ENCODE measurements at regions not wholly inside any gene's neighbourhood (a gene's known extent, or its start where the extent isn't known, plus 50 kb on each side); places are given as distances from the start of the nearest gene placed in this dataset.

DNA sequence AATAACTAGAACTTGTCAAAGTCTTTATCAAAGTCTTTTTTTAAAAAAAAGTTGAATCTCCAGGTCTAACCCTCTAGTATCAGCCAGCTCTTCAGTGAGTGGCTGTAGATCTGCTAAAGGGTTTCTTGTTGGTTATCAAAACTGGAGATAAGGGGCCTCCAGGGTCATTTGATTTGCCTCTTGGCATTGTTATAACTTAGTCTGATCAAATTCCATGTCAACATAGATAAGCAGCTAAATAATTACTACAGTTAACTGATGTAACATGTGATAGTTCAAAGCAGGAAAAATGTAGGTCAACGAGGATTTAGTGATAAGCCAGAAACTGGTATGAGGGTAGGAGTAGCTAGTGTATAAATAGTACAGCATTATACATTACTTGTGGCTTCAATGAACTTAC is 465.1 kb downstream of the PDHA2 start:
- H3K27me3 Mint-ChIP-seq, result no peaks in the 10 kb centered on the region
- no peaks in the 10 kb centered on the region for H3K36me3 ChIP-seq (replicated peaks in 1 of 2; ENCODE audit: control extremely low read depth in 1 of 2, control insufficient read depth in 1 of 2, extremely low read depth in 1 of 2, insufficient read depth in 2 of 2, low read length in 1 of 2)
- H3K4me1 Mint-ChIP-seq, result no peaks in the 10 kb centered on the region
- H3K4me1 ChIP-seq (ENCODE audit: control insufficient read depth in 2 of 2, insufficient read depth in 2 of 2, low read length in 2 of 2), result no peaks in the 10 kb centered on the region
- H3K27me3 ChIP-seq (replicated peaks in 1 of 4; ENCODE audit: control extremely low read depth in 1 of 4, control insufficient read depth in 3 of 4, insufficient read depth in 4 of 4, low read length in 3 of 4), result no peaks in the 10 kb centered on the region
- H4K20me1 ChIP-seq (ENCODE audit: control insufficient read depth, insufficient read depth, low read length, poor library complexity, severe bottlenecking), result no peaks in the 10 kb centered on the region
- DNase-seq (no peak), ATAC-seq (ENCODE audit: low read depth) (no peak)
- no peak overlapping the region for H3K4me3 ChIP-seq (ENCODE audit: control extremely low read depth in 1 of 5, extremely low read depth in 1 of 5, insufficient read depth in 1 of 5, low read depth in 2 of 5, low read length in 4 of 5)
- H3K9ac ChIP-seq (ENCODE audit: low read length), result no peak overlapping the region
- ChIA-PET POLR2A (no interaction called here), CTCF (no interaction called here)
- no peak overlapping the region for H3K4me2 ChIP-seq (replicated peaks; ENCODE audit: low read depth, low read length, poor library complexity, severe bottlenecking)
- H2AFZ ChIP-seq (ENCODE audit: insufficient read depth, low read depth, low read length, poor library complexity, severe bottlenecking), result no peak overlapping the region
- H3K4me3 Mint-ChIP-seq, result no peak overlapping the region
- WGBS (ENCODE audit: insufficient coverage), result no CpG with 5 or more reads among the region's 1 CpG
- H3K79me2 ChIP-seq (ENCODE audit: control insufficient read depth, insufficient read depth, low read length), result no peaks in the 10 kb centered on the region
- peaks cover 0 to 7% (median 0%) of the 10 kb centered on the region in 3 donors for H3K9me3 ChIP-seq (ENCODE audit: control extremely low read depth in 1 of 3, control insufficient read depth in 2 of 3, insufficient read depth in 1 of 3, low read length in 2 of 3)
- no peak overlapping the region for H3K27ac ChIP-seq (ENCODE audit: low read length in 2 of 2)
- no peak overlapping the region for H3K27ac Mint-ChIP-seq
- no peak for TF ChIP-seq EZH2 (IDR thresholded peaks at IDR 0.05; ENCODE audit: borderline replicate concordance, insufficient read depth, low read depth, low read length, poor library complexity, severe bottlenecking)
- TF ChIP-seq, protein P1, sequence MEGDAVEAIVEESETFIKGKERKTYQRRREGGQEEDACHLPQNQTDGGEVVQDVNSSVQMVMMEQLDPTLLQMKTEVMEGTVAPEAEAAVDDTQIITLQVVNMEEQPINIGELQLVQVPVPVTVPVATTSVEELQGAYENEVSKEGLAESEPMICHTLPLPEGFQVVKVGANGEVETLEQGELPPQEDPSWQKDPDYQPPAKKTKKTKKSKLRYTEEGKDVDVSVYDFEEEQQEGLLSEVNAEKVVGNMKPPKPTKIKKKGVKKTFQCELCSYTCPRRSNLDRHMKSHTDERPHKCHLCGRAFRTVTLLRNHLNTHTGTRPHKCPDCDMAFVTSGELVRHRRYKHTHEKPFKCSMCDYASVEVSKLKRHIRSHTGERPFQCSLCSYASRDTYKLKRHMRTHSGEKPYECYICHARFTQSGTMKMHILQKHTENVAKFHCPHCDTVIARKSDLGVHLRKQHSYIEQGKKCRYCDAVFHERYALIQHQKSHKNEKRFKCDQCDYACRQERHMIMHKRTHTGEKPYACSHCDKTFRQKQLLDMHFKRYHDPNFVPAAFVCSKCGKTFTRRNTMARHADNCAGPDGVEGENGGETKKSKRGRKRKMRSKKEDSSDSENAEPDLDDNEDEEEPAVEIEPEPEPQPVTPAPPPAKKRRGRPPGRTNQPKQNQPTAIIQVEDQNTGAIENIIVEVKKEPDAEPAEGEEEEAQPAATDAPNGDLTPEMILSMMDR (IDR thresholded peaks at IDR 0.05), result no peak
- intact Hi-C loops (cut with micrococcal nuclease), result no loop called here
- H3K9me3 Mint-ChIP-seq (ENCODE audit: insufficient read depth), result peaks cover 4% of the 10 kb centered on the region

DNA sequence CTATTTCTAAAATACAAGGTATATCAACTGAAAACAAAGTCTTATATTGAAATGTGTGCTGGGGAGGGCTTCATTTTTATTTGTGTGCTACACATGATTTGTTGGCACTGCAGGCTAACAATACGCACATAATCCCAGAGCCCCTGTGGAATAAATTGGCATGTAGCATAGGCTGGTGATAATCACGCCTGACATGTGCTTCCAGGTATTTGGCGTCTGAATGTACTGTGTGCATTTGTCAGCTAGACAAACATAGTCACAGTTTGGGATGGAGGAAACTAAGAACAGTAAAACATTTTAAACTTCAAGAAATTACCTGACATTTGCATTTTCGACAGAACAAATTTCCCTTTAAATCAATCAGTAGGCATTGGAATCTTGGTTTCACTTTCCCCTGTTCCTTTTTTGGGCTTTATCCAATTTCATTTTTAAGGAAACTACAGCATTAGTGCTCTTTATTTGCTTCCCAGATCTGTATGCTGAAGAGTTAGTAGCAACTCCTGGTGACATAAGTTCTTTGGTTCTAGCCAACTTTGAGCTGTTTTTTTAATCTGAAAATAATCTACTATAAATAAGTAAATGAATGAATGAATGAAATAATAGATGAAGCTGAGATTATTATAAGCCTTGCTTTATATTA is 472.3 kb downstream of the PDHA2 start:
- POLR2A ChIA-PET, result no interaction called here

More for the DNA sequence above, 472.3 kb downstream of the PDHA2 start:
- no peaks in the 10 kb centered on the region for H3K4me1 ChIP-seq (ENCODE audit: control insufficient read depth in 2 of 2, insufficient read depth in 2 of 2, low read length in 2 of 2)
- H3K27ac ChIP-seq (ENCODE audit: low read length in 2 of 2), result no peak overlapping the region
- no peak for DNase-seq
- Mint-ChIP-seq H3K9me3 (ENCODE audit: insufficient read depth) (no peaks in the 10 kb centered on the region), H3K4me3 (no peak overlapping the region), H3K27ac (no peak overlapping the region), H3K4me1 (no peaks in the 10 kb centered on the region), H3K27me3 (no peaks in the 10 kb centered on the region)
- no peak for TF ChIP-seq EZH2 (IDR thresholded peaks at IDR 0.05; ENCODE audit: borderline replicate concordance, insufficient read depth, low read depth, low read length, poor library complexity, severe bottlenecking)
- TF ChIP-seq, protein P1 (IDR thresholded peaks at IDR 0.05), result no peak
- H3K9ac ChIP-seq (ENCODE audit: low read length), result no peak overlapping the region
- H3K4me2 ChIP-seq (replicated peaks; ENCODE audit: low read depth, low read length, poor library complexity, severe bottlenecking), result no peak overlapping the region
- no peaks in the 10 kb centered on the region for H4K20me1 ChIP-seq (ENCODE audit: control insufficient read depth, insufficient read depth, low read length, poor library complexity, severe bottlenecking)
- H3K27me3 ChIP-seq (replicated peaks in 1 of 4; ENCODE audit: control extremely low read depth in 1 of 4, control insufficient read depth in 3 of 4, insufficient read depth in 4 of 4, low read length in 3 of 4), result no peaks in the 10 kb centered on the region
- intact Hi-C loops (cut with micrococcal nuclease), result no loop called here
- no peaks in the 10 kb centered on the region for H3K36me3 ChIP-seq (replicated peaks in 1 of 2; ENCODE audit: control extremely low read depth in 1 of 2, control insufficient read depth in 1 of 2, extremely low read depth in 1 of 2, insufficient read depth in 2 of 2, low read length in 1 of 2)
- H2AFZ ChIP-seq (ENCODE audit: insufficient read depth, low read depth, low read length, poor library complexity, severe bottlenecking), result no peak overlapping the region
- 71% methylated on average over 2 of the region's 4 CpGs for WGBS (ENCODE audit: insufficient coverage)
- peaks cover 0 to 7% (median 0%) of the 10 kb centered on the region in 3 donors for H3K9me3 ChIP-seq (ENCODE audit: control extremely low read depth in 1 of 3, control insufficient read depth in 2 of 3, insufficient read depth in 1 of 3, low read length in 2 of 3)
- H3K4me3 ChIP-seq (ENCODE audit: control extremely low read depth in 1 of 5, extremely low read depth in 1 of 5, insufficient read depth in 1 of 5, low read depth in 2 of 5, low read length in 4 of 5), result no peak overlapping the region
- CTCF ChIA-PET, result no interaction called here
- H3K79me2 ChIP-seq (ENCODE audit: control insufficient read depth, insufficient read depth, low read length), result no peaks in the 10 kb centered on the region
- no peak for ATAC-seq (ENCODE audit: low read depth)
